ENCODE measurements at regions not wholly inside any gene's neighbourhood (a gene's known extent, or its start where the extent isn't known, plus 50 kb on each side); places are given as distances from the start of the nearest gene placed in this dataset.
A peak's percentile ranks its signal among the peaks of the same experiment; 100 is the strongest.
"Not testable (repeated sequence)": the region's sequence is repeated elsewhere in the genome, so short reads cannot be mapped to it uniquely, and the experiment has no call there.

DNA sequence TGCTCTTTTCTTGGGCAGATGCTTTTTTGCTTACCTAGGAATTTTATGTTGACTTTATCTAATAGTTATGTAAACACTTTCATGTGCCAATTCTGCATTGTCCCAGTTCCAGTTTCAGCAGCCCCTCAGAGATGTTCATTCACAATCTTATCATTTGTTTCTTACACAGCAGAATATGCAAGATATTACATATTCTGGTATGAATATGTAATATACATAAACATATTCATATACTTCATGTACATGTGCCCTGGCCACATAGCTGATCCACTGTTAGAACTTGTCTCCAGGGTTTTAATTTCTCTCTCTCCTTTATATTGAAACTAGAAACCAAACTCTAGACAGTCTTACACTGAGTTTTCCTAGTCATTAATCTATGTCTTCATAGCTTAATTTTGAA lies 90.2 kb upstream of the PARP8 start:
- H3K4me3 ChIP-seq (ENCODE audit: low read depth, low read length, poor library complexity, severe bottlenecking), result no peak overlapping the region
- TF ChIP-seq, protein P1, sequence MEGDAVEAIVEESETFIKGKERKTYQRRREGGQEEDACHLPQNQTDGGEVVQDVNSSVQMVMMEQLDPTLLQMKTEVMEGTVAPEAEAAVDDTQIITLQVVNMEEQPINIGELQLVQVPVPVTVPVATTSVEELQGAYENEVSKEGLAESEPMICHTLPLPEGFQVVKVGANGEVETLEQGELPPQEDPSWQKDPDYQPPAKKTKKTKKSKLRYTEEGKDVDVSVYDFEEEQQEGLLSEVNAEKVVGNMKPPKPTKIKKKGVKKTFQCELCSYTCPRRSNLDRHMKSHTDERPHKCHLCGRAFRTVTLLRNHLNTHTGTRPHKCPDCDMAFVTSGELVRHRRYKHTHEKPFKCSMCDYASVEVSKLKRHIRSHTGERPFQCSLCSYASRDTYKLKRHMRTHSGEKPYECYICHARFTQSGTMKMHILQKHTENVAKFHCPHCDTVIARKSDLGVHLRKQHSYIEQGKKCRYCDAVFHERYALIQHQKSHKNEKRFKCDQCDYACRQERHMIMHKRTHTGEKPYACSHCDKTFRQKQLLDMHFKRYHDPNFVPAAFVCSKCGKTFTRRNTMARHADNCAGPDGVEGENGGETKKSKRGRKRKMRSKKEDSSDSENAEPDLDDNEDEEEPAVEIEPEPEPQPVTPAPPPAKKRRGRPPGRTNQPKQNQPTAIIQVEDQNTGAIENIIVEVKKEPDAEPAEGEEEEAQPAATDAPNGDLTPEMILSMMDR (conservative IDR thresholded peaks at IDR 0.05; ENCODE audit: low read length), result no peak
- TF ChIP-seq EZH2phosphoT487 (IDR thresholded peaks at IDR 0.05; ENCODE audit: borderline replicate concordance, low read depth, low read length), result no peak
- POLR2A ChIA-PET, result interaction anchor here (0.8 to 1.6 kb wide), 5 partner anchors 10 to 162 kb away, joined by 3 to 4 read pairs (median 4); no protein-coding TSS in a partner anchor

DNA sequence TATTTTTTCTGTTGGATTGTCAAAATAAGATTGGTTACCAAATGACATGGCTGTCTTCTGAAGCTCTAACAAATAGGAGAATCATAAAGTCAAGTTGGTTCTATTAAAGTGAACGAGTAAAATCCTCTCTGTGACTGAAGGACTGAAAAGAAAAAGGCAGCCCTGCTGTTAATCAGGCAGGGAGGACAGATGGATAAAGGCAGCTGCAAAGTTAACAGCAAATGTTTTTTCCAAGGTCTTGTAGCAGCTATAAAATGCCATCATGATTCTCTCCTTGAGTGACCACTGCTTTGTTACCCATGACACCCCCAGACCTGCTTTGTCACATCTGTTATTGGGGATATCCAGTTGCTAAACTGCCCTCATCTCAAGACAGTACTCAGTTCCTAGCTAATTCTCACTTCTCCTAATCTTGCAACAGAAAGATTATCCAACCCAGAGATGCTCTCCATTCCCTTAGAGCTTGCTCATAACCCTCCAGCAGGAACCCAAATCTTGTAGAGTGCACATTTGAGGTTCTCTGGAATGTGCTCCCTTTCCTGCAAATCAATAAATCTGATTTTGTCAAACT lies 89.7 kb upstream of the PARP8 start:
- CTCF ChIA-PET (ENCODE audit: unreplicated experiment), result no interaction called here
- no peak overlapping the region for H3K4me3 ChIP-seq (ENCODE audit: low read depth, low read length, poor library complexity, severe bottlenecking)

More for the DNA sequence above, 90.2 kb upstream of the PARP8 start:
- Histone ChIP-seq H4K20me1 (ENCODE audit: insufficient read depth, low read length) (no peaks in the 10 kb centered on the region), H3K36me3 (ENCODE audit: insufficient read depth, low read length) (no peaks in the 10 kb centered on the region), H3K9me3 (ENCODE audit: low read length) (no peaks in the 10 kb centered on the region), H3K4me2 (ENCODE audit: low read length) (no peak overlapping the region), H3K4me1 (ENCODE audit: insufficient read depth, low read length, poor library complexity, severe bottlenecking) (no peaks in the 10 kb centered on the region), H3K79me2 (ENCODE audit: insufficient read depth, low read depth, low read length) (no peaks in the 10 kb centered on the region), H2AFZ (ENCODE audit: low read length) (peak overlapping the region; percentile 26; the same call in 1 of the 2 replicates), H3K27ac (ENCODE audit: low read depth, low read length, poor library complexity, severe bottlenecking) (no peak overlapping the region), H3K9me2 (ENCODE audit: insufficient read depth, low read length) (no peaks in the 10 kb centered on the region)
- intact Hi-C loops (cut with micrococcal nuclease; ENCODE audit: unreplicated experiment), result no loop called here
- BruUV-seq (replicated peaks), result no TSS peak
- DNase-seq (ENCODE audit: low spot score), result no peak
- CTCF ChIA-PET (ENCODE audit: unreplicated experiment), result no interaction called here

DNA sequence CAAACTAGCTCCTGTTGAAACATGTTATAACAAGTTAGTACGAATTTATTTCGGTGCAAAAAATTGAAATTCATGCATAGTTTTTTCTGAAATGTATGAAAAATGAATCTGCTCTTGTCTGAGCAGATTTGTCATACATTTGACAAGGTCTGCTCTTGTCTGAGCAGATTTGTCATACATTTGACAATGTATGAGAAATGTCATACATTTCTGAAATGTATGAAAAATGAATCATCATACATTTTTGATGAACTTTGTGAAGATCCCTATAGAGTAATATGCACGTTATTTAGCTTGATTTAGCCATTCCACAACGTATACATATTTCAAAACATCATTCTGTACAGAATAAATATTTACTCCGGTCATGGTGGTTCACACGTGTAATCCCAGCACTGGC lies 85.9 kb upstream of the PARP8 start:
- Histone ChIP-seq H3K4me1 (ENCODE audit: insufficient read depth, low read length, poor library complexity, severe bottlenecking) (no peaks in the 10 kb centered on the region), H3K4me3 (ENCODE audit: low read depth, low read length, poor library complexity, severe bottlenecking) (no peak overlapping the region), H3K4me2 (ENCODE audit: low read length) (no peak overlapping the region), H3K79me2 (ENCODE audit: insufficient read depth, low read depth, low read length) (no peaks in the 10 kb centered on the region), H3K9me2 (ENCODE audit: insufficient read depth, low read length) (no peaks in the 10 kb centered on the region), H3K27ac (ENCODE audit: low read depth, low read length, poor library complexity, severe bottlenecking) (no peak overlapping the region), H4K20me1 (ENCODE audit: insufficient read depth, low read length) (no peaks in the 10 kb centered on the region), H2AFZ (ENCODE audit: low read length) (no peak overlapping the region), H3K36me3 (ENCODE audit: insufficient read depth, low read length) (no peaks in the 10 kb centered on the region), H3K9me3 (ENCODE audit: low read length) (no peaks in the 10 kb centered on the region)
- BruUV-seq (replicated peaks), result no TSS peak
- ChIA-PET POLR2A (no interaction called here), CTCF (ENCODE audit: unreplicated experiment) (no interaction called here)
- no peak for TF ChIP-seq EZH2phosphoT487 (IDR thresholded peaks at IDR 0.05; ENCODE audit: borderline replicate concordance, low read depth, low read length)
- TF ChIP-seq, protein P1 (conservative IDR thresholded peaks at IDR 0.05; ENCODE audit: low read length), result no peak
- no peak for DNase-seq (ENCODE audit: low spot score)
- intact Hi-C loops (cut with micrococcal nuclease; ENCODE audit: unreplicated experiment), result no loop called here

More for the DNA sequence above, 89.7 kb upstream of the PARP8 start:
- intact Hi-C loops (cut with micrococcal nuclease; ENCODE audit: unreplicated experiment), result no loop called here
- POLR2A ChIA-PET, result interaction anchor here (0.8 to 1.6 kb wide), 6 partner anchors 9 to 162 kb away, joined by 3 to 4 read pairs (median 4); no protein-coding TSS in a partner anchor
- Histone ChIP-seq H3K9me2 (ENCODE audit: insufficient read depth, low read length) (no peaks in the 10 kb centered on the region), H3K9me3 (ENCODE audit: low read length) (no peaks in the 10 kb centered on the region), H3K79me2 (ENCODE audit: insufficient read depth, low read depth, low read length) (no peaks in the 10 kb centered on the region), H3K4me2 (ENCODE audit: low read length) (no peak overlapping the region), H3K36me3 (ENCODE audit: insufficient read depth, low read length) (no peaks in the 10 kb centered on the region), H3K27ac (ENCODE audit: low read depth, low read length, poor library complexity, severe bottlenecking) (no peak overlapping the region), H3K4me1 (ENCODE audit: insufficient read depth, low read length, poor library complexity, severe bottlenecking) (no peaks in the 10 kb centered on the region), H2AFZ (ENCODE audit: low read length) (peak overlapping the region; percentile 26; the same call in 1 of the 2 replicates), H4K20me1 (ENCODE audit: insufficient read depth, low read length) (no peaks in the 10 kb centered on the region)
- TF ChIP-seq, protein P1 (conservative IDR thresholded peaks at IDR 0.05; ENCODE audit: low read length), result no peak
- TF ChIP-seq EZH2phosphoT487 (IDR thresholded peaks at IDR 0.05; ENCODE audit: borderline replicate concordance, low read depth, low read length), result no peak
- BruUV-seq (replicated peaks), result no TSS peak
- no peak for DNase-seq (ENCODE audit: low spot score)

DNA sequence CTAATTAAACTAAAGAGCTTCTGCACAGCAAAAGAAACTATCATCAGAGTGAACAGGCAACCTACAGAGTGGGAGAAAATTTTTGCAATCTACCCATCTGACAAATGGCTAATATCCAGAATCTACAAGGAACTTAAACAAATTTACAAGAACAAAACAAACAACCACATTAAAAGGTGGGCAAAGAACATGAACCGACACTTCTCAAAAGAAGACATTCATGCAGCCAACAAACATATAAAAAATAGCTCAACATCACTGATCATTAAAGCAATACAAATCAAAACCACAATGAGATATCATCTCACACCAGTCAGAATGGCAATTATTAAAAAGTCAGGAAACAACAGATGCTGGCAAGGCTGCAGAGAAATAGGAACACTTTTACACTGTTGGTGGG lies 84.6 kb upstream of the PARP8 start:
- CTCF ChIA-PET (ENCODE audit: unreplicated experiment); H4K20me1 ChIP-seq (ENCODE audit: insufficient read depth, low read length); H2AFZ ChIP-seq (ENCODE audit: low read length); H3K9me2 ChIP-seq (ENCODE audit: insufficient read depth, low read length); H3K4me3 ChIP-seq (ENCODE audit: low read depth, low read length, poor library complexity, severe bottlenecking); DNase-seq (ENCODE audit: low spot score); intact Hi-C loops (cut with micrococcal nuclease; ENCODE audit: unreplicated experiment); H3K4me1 ChIP-seq (ENCODE audit: insufficient read depth, low read length, poor library complexity, severe bottlenecking); H3K27ac ChIP-seq (ENCODE audit: low read depth, low read length, poor library complexity, severe bottlenecking); BruUV-seq (replicated peaks); H3K4me2 ChIP-seq (ENCODE audit: low read length); H3K9me3 ChIP-seq (ENCODE audit: low read length); H3K79me2 ChIP-seq (ENCODE audit: insufficient read depth, low read depth, low read length); H3K36me3 ChIP-seq (ENCODE audit: insufficient read depth, low read length): not testable (repeated sequence)
- POLR2A ChIA-PET, result interaction anchor here (0.6 to 0.7 kb wide), 2 partner anchors 11 to 14 kb away, joined by 3 read pairs; no protein-coding TSS in a partner anchor
